ENCODE measurements at regions not wholly inside any gene's neighbourhood (a gene's known extent, or its start where the extent isn't known, plus 50 kb on each side); places are given as distances from the start of the nearest gene placed in this dataset.
"Not testable (repeated sequence)": the region's sequence is repeated elsewhere in the genome, so short reads cannot be mapped to it uniquely, and the experiment has no call there.

- no peak for DNase-seq (ENCODE audit: extremely low read depth, low read depth)
Measured at GRCh38 chrX:40530509-40530908, 50.3 kb upstream of the ATP6AP2 start.

- no peak for DNase-seq (ENCODE audit: extremely low read depth, low read depth)
Measured at GRCh38 chrX:40527543-40527942, 53.2 kb upstream of the ATP6AP2 start.

GRCh38 chrX:40526412-40526811, 54.4 kb upstream of the ATP6AP2 start:
- no peak for DNase-seq (ENCODE audit: extremely low read depth, low read depth)

DNA sequence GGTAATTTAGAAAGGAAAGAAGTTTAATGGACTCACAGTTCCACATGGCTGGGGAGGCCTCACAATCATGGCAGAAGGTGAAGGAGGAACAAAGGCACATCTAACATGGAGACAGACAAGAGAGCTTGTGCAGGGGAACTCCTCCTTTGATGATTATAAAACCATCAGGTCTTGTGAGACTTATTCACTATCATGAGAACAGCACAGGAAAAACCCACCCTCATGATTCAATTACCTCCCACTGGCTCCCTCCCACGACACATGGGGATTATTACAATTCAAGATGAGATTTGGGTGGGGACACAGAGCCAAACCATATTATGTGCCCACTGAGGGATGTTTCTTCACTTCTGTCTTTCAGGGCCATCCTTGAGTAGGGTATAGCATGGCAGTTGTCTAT, 54.9 kb upstream of the ATP6AP2 start:
- not testable (repeated sequence) for DNase-seq (ENCODE audit: extremely low read depth, low read depth)

GRCh38 chrX:40524423-40524822, 56.3 kb upstream of the ATP6AP2 start:
- no peak for DNase-seq (ENCODE audit: extremely low read depth, low read depth)

DNA sequence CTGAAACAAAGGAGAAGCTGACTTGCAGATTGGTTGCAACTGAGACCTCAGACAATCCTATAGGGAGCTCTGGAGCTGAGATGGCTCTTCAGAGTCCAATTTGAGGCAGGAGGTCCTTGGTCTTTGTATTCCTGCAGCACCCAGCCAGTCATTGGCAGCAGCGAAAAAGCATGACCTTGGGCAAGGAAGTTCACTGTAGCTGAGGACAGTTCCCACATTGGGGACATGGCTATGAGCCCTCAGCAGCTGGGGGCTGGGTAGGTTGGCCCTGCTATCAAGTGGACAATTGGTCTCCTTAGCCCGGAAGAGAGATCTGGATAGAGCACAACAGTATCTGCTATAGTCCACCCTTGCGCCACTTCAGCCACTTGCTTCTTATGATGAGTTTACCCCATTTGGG, 56.9 kb upstream of the ATP6AP2 start:
- no peak for DNase-seq (ENCODE audit: extremely low read depth, low read depth)

DNA sequence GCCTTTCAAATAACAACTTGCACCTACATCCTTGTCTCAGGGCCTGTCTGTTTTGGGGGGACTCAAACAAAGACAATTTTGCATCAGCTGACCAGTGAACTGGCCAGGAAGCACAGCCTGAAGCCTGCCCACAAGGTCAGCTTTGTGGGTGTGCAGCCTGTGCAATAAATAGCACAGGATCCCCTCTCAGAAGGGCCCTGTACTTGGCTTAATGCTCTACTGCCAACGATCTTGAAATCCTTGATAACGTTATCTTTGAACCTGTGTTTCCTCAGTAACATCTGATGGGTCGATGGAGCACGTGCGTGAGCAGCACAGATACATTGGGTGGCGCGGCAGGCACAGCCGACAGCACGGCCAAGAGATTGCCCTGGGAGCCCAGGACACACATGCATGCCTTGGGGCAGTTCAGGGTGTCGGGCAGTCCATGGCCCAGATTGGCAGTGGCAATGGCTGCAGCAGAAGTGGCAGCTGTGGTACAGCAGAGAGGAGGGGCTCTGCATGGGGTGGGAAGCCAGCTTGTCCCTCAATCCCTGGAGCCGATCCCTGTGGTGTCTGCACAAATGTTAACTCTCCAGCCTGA, 58.8 kb upstream of the ATP6AP2 start:
- no peak for DNase-seq (ENCODE audit: extremely low read depth, low read depth)

DNA sequence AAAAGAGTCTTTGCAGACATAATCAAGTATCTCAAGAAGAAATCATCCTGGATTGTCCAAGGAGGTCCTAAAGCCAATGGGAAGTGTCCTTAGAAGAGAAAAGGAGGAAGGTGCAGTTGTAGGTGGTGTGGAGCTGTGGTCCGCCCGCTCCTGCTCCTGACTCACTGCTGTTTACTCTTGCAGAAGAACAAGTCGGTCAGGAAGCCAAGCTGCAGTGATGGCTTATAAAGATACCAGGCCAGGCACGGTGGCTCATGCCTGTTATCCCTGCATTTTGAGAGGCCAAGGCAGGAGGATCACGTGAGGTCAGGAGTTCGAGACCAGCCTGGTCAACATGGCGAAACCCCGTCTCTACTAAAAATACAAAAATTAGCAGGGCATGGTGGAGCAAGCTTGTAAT, 66.4 kb upstream of the ATP6AP2 start:
- no peak for DNase-seq (ENCODE audit: extremely low read depth, low read depth)

DNA sequence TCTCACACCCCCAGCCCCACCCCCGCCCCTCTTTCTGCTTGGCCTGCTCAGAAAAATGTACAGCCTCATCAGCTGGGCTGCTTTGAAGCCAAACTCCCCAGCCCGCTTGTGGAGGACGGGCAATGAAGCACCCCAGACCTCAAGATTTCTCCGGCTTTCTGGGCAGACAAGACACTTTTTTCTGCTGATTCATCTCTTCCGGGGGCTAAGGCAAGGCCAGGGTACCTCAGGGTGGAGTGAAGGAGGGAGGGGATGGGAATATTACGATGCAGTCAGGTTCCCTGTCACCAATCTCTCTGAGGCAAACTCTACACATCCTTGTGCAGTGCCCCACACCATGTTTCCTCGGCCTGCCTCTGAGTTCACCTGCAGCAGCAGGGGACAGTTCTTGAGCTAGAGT, 66.9 kb upstream of the ATP6AP2 start:
- DNase-seq (ENCODE audit: extremely low read depth, low read depth) = no peak

GRCh38 chrX:40513012-40513411, 67.8 kb upstream of the ATP6AP2 start:
- DNase-seq (ENCODE audit: extremely low read depth, low read depth) = no peak

DNA sequence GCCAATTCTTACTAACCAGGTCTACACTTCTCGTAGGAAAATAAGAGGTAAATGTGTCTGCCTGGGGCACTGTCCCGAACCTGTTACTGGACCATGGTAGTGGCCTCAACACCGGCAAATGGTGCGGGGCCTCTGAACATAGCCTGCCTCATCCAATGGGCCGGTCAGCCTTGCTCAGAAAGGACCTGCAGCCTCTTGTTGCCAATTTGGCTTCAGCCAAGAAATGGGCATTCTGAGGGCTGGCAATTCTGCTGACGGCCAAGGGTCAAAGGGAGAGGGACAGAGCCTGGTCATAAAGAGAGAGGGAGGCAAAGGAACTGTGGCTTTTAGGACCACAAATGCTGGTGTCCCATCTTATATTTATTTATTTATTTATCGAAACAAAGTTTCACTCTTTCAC, 69.5 kb upstream of the ATP6AP2 start:
- no peak for DNase-seq (ENCODE audit: extremely low read depth, low read depth)

- DNase-seq (ENCODE audit: extremely low read depth, low read depth) = no peak
Measured at GRCh38 chrX:40508560-40508959, 72.2 kb upstream of the ATP6AP2 start.

DNA sequence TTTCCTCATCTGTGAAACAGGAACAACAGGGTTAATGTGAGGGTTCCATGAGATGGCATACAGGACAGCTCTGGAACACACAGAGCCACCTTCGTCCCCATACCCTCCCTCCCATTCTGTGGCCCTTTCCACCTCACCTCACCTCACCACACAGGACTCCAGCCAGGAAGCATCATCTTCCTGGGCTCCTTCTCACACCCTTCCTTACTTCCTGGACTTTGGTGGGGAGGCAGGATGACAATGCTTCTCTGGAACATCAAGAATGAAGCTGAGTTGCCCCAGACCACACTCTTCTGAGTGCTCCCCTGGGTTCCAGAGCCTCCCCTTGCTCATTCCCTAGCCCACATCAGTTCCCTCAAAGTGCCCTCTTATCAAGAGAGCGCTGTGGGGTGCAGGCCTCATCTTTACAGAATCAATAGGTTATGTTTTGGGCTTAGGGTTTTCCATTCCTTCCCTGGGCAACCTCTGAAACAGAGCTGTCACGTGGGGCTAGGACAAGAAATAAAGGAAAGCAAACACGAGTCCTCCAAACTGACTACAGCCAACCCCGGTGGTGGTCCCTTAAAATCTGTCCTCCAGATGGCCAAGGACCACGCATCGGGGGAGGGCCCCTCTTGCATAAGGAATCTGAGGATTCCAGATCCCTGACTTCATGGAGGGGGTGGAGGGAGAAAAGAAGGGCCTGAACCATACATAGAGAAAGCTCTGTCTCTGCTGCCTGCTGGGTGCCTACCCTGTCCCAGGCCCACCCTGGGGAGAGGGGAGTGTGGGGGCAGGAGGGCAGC, 74.4 kb upstream of the ATP6AP2 start:
- no peak for DNase-seq (ENCODE audit: extremely low read depth, low read depth)

GRCh38 chrX:40504801-40505605, 75.8 kb upstream of the ATP6AP2 start:
- no peak for DNase-seq (ENCODE audit: extremely low read depth, low read depth)

GRCh38 chrX:40503094-40503493, 77.7 kb upstream of the ATP6AP2 start:
- no peak for DNase-seq (ENCODE audit: extremely low read depth, low read depth)

GRCh38 chrX:40502688-40503087, 78.1 kb upstream of the ATP6AP2 start:
- no peak for DNase-seq (ENCODE audit: extremely low read depth, low read depth)

GRCh38 chrX:40501164-40501855, 79.5 kb upstream of the ATP6AP2 start:
- no peak for DNase-seq (ENCODE audit: extremely low read depth, low read depth)

- DNase-seq (ENCODE audit: extremely low read depth, low read depth) = no peak
Measured at GRCh38 chrX:40496728-40497127, 84.0 kb upstream of the ATP6AP2 start.

GRCh38 chrX:40495659-40496058, 85.1 kb upstream of the ATP6AP2 start:
- no peak for DNase-seq (ENCODE audit: extremely low read depth, low read depth)

DNA sequence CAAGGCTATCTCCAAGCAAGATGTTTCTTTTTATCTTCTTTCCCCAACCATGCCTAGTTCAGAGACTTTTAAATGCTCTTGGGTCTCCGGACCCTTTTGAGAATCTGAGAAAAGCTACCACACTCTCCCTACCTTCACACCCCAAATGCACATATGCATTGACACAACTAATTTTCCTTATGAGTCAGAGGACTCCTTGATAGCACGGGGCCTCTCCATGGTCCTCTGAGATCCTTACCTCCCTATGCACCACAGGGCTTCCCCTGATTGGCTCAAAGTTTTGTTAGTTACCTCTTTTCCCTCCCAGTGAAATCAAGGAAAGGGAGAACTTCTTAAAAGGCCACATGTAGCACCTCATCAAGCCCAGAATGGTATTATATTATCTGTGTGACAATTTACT, 86.8 kb upstream of the ATP6AP2 start:
- no peak for DNase-seq (ENCODE audit: extremely low read depth, low read depth)

DNA sequence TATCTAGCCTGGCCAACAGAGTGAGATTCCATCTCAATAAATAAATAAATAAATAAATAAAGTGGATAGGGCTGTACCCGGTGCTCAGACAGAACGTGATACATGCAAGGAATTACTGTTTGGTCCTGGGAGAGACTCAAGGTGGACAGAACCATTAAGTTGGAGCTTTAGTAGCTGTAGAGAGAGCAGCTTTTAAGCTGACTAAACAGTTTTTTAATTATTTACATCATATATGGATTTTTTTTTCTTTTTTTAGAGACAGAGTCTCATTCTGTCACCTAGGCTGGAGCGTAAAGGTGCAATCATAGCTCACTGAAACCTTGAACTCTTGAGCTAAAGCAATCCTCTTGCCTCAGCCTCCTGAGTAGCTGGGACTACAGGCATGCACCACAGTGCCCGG, 92.5 kb upstream of the ATP6AP2 start:
- no peak for DNase-seq (ENCODE audit: extremely low read depth, low read depth)
